Neuronal stem cell (in vitro differentiated cells): ENCODE measurements at regions not wholly inside any gene's neighbourhood (a gene's known extent, or its start where the extent isn't known, plus 50 kb on each side); places are given as distances from the start of the nearest gene placed in this dataset.

ENCODE experiments used
- DNase-seq: peaks from one replicate; pipeline ENCODE4 v3.0.0-alpha.2; 2013; ENCODE audit warnings: low spot score
- H2AFZ ChIP-seq: one replicate; pipeline ENCODE4 v1.6.1; 2013; ENCODE audit warnings: mild to moderate bottlenecking, low read length, inconsistent platforms
- H2AK5ac ChIP-seq: 2 replicates; pipeline ENCODE4 v1.6.1; 2013; ENCODE audit warnings: low read depth, mild to moderate bottlenecking, inconsistent platforms, low read length, moderate library complexity, mixed read lengths
- H2BK120ac ChIP-seq: 2 replicates; pipeline ENCODE4 v1.6.1; 2013; ENCODE audit warnings: low read depth, mild to moderate bottlenecking, inconsistent platforms, low read length, moderate library complexity, mixed read lengths
- H2BK12ac ChIP-seq: one replicate; pipeline ENCODE4 v1.6.1; 2013; ENCODE audit warnings: low read length, inconsistent platforms
- H2BK15ac ChIP-seq: 2 replicates; pipeline ENCODE4 v1.6.1; 2013; ENCODE audit warnings: mild to moderate bottlenecking, low read length, inconsistent platforms, mixed read lengths
- H2BK5ac ChIP-seq: one replicate; pipeline ENCODE4 v1.6.1; 2013; ENCODE audit warnings: inconsistent platforms, mild to moderate bottlenecking, low read length, moderate library complexity
- H3K14ac ChIP-seq: one replicate; pipeline ENCODE4 v1.6.1; 2013; ENCODE audit warnings: low read length, inconsistent platforms
- H3K18ac ChIP-seq: 2 replicates; pipeline ENCODE4 v1.6.1; 2013; ENCODE audit warnings: low read length, inconsistent platforms
- H3K23ac ChIP-seq: 2 replicates; pipeline ENCODE4 v1.6.1; 2013; ENCODE audit warnings: low read depth, mild to moderate bottlenecking, mixed read lengths, low read length, inconsistent platforms; ENCODE audit not compliant: poor library complexity
- H3K27ac ChIP-seq: replicated peaks from 3 replicates; pipeline ENCODE4 v1.5.1; 2013; ENCODE audit warnings: low read length, inconsistent platforms
- H3K27me3 ChIP-seq, 3 experiments: 2 replicates each; pipeline ENCODE4 v1.6.1; 2013; ENCODE audit warnings: low read length in 3 of 3, mild to moderate bottlenecking in 2 of 3, inconsistent platforms in 1 of 3, low read depth in 1 of 3, mixed read lengths in 1 of 3, moderate library complexity in 1 of 3; ENCODE audit not compliant: control insufficient read depth in 3 of 3, insufficient read depth in 3 of 3
- H3K36me3 ChIP-seq, 2 donors: replicated peaks in 1 of 2; 2 replicates each; pipeline ENCODE4 v1.6.1; 2013; ENCODE audit warnings: low read length in 2 of 2; ENCODE audit not compliant: control insufficient read depth in 2 of 2, insufficient read depth in 2 of 2
- H3K4ac ChIP-seq: 2 replicates; pipeline ENCODE4 v1.6.1; 2013; ENCODE audit warnings: inconsistent platforms, mild to moderate bottlenecking, low read length, moderate library complexity
- H3K4me1 ChIP-seq, 2 donors: 1 replicate in 1 of 2; 2 replicates in 1 of 2; pipeline ENCODE4 v1.6.1; 2013; ENCODE audit warnings: low read length in 2 of 2, low read depth in 1 of 2; ENCODE audit not compliant: control insufficient read depth in 2 of 2, insufficient read depth in 1 of 2
- H3K4me2 ChIP-seq: one replicate; pipeline ENCODE4 v1.6.1; 2013; ENCODE audit warnings: mild to moderate bottlenecking, low read length, inconsistent platforms; ENCODE audit not compliant: insufficient read depth, poor library complexity, severe bottlenecking
- H3K4me3 ChIP-seq, 2 donors: 2 replicates each; pipeline ENCODE4 v1.5.1; 2013; ENCODE audit warnings: low read length in 2 of 2, mild to moderate bottlenecking in 2 of 2, inconsistent platforms in 1 of 2, moderate library complexity in 1 of 2
- H3K79me1 ChIP-seq: one replicate; pipeline ENCODE4 v1.6.1; 2013; ENCODE audit warnings: low read depth, mild to moderate bottlenecking, inconsistent platforms, low read length, moderate library complexity
- H3K9ac ChIP-seq: one replicate; pipeline ENCODE4 v1.6.1; 2013; ENCODE audit warnings: mild to moderate bottlenecking, low read depth, low read length, inconsistent platforms; ENCODE audit not compliant: poor library complexity
- H3K9me3 ChIP-seq, 2 donors: replicated peaks in 1 of 2; 2 replicates each; pipeline versions ENCODE3 to v1.6.1; 2013; ENCODE audit warnings: low read length in 2 of 2, mild to moderate bottlenecking in 2 of 2, inconsistent platforms in 1 of 2, low read depth in 1 of 2, mixed read lengths in 1 of 2, moderate library complexity in 1 of 2; ENCODE audit not compliant: control insufficient read depth in 2 of 2, insufficient read depth in 1 of 2
- H4K8ac ChIP-seq: one replicate; pipeline ENCODE4 v1.6.1; 2013; ENCODE audit warnings: low read depth, mild to moderate bottlenecking, inconsistent platforms, low read length, moderate library complexity
- H4K91ac ChIP-seq: one replicate; pipeline ENCODE4 v1.6.1; 2013; ENCODE audit warnings: low read length, low read depth, mild to moderate bottlenecking, inconsistent platforms; ENCODE audit not compliant: poor library complexity
- WGBS, 2 donors: extraction: QIAGEN DNeasy Blood & Tissue Kit; methylation state at CpG; one replicate each; pipeline ENCODE4 v1.1.7; 2013; ENCODE audit warnings: missing lambda C conversion rate in 2 of 2, mixed read lengths in 1 of 2; ENCODE audit not compliant: insufficient read length in 2 of 2, insufficient replicate concordance in 1 of 2; ENCODE audit errors: extremely low coverage in 2 of 2; 5-methylcytosine and 5-hydroxymethylcytosine counted together

DNA sequence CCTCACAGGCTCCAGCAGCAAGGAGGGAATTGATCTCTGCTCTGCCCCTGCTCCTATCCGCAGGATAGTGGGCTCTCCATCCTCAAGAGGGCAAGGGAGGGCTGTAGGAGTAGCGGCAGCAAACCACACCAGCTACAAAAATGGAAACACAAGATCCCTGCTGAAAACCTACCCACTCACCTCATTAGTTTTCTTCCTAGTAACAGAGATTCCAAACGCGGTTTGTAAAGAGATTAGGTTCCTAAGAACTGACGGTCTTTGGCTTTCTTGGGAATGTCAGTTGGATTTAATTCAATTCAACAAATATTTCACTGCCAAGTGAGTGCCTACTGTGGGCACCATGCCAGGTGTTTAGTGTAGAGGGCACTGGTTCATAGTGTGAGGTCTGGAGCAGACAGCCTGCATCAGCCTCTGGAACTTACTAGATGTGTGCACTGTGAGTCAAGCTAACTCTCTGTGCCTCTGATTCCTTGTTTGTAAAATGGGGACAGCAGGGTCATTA is 84.7 kb downstream of the MRPL46 start:
- Histone ChIP-seq H3K4me1 (peaks cover 0 to 1% of the 10 kb centered on the region in 2 donors), H2BK5ac (no peak overlapping the region), H3K27me3 (peaks cover 0 to 8% (median 0%) of the 10 kb centered on the region in 3 experiments), H4K91ac (no peak overlapping the region), H3K4me3 (no peak overlapping the region), H4K8ac (no peak overlapping the region), H3K9me3 (no peaks in the 10 kb centered on the region), H3K27ac (no peak overlapping the region), H3K4ac (no peak overlapping the region), H2BK12ac (no peak overlapping the region), H3K79me1 (no peaks in the 10 kb centered on the region), H3K18ac (no peak overlapping the region), H2AFZ (no peak overlapping the region), H3K4me2 (no peak overlapping the region), H2BK120ac (no peak overlapping the region), H3K23ac (no peak overlapping the region), H3K9ac (no peak overlapping the region), H3K14ac (no peak overlapping the region), H2BK15ac (no peak overlapping the region), H2AK5ac (no peak overlapping the region), H3K36me3 (no peaks in the 10 kb centered on the region)
- no peak for DNase-seq
- WGBS, 2 donors: no CpG with 5 or more reads among the region's 5 CpGs

DNA sequence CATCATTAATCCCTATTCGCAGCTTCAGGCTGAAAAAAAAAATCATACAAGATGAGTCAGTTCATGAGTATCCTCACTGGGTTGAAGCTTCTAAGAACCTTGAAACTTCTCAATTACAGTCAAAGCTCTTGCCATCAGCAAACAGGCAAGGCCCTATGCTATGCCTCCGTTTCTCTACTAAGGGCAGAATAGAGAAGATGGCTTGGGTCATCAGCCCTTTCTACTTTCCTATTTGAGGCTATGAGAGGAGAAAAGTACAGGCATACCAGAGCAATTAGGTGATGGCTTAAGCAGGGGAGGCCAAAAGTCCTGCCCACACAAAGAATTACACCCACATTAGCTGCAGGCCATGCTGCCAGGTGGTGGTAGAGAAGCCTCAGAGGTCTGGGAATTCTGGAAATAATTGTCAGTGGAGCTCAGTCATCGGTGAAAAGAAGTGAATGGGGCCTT is 89.0 kb downstream of the MRPL46 start:
- H3K9me3 ChIP-seq: no peaks in the 10 kb centered on the region
- no peak overlapping the region for H4K8ac ChIP-seq
- no peak overlapping the region for H2BK120ac ChIP-seq
- no peaks in the 10 kb centered on the region for H3K36me3 ChIP-seq
- H2BK5ac ChIP-seq: no peak overlapping the region
- H3K4me3 ChIP-seq: no peak overlapping the region
- H3K79me1 ChIP-seq: no peaks in the 10 kb centered on the region
- H3K4ac ChIP-seq: no peak overlapping the region
- no peak overlapping the region for H3K23ac ChIP-seq
- H3K4me1 ChIP-seq: peaks cover 0 to 13% of the 10 kb centered on the region in 2 donors
- no peak overlapping the region for H2BK12ac ChIP-seq
- no peak overlapping the region for H3K9ac ChIP-seq
- H3K14ac ChIP-seq: no peak overlapping the region
- no peak overlapping the region for H2AFZ ChIP-seq
- H3K27ac ChIP-seq: no peak overlapping the region
- H3K4me2 ChIP-seq: no peak overlapping the region
- no peak overlapping the region for H2BK15ac ChIP-seq
- H3K18ac ChIP-seq: no peak overlapping the region
- no peak overlapping the region for H2AK5ac ChIP-seq
- no peak overlapping the region for H4K91ac ChIP-seq
- no CpG with 5 or more reads among the region's 3 CpGs for WGBS, 2 donors
- no peak for DNase-seq
- H3K27me3 ChIP-seq: peaks cover 0 to 13% (median 0%) of the 10 kb centered on the region in 3 experiments

DNA sequence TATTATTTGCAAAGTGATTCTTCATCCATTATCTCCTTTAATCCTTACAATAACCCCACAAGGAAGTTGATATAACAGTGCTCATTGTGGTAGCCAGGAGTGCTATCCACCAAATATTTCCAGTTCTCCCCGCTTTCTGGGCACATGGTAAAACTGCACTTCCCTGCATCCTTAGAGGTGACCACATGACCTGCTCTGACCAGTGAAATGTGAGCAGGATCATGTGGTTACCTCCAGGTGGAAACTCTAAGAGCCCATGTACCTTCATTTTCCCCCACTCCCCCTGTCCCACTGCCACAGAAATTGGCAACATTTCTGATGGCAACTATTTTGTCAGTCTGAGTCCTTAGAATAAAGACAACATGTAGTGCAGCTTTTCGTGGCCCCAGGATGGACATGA is 89.7 kb downstream of the MRPL46 start:
- H2BK5ac ChIP-seq: no peak overlapping the region
- no peak overlapping the region for H2AK5ac ChIP-seq
- no peaks in the 10 kb centered on the region for H3K9me3 ChIP-seq
- peaks cover 0 to 13% of the 10 kb centered on the region in 2 donors for H3K4me1 ChIP-seq
- no peak overlapping the region for H3K9ac ChIP-seq
- no peak for DNase-seq
- H2BK15ac ChIP-seq: no peak overlapping the region
- no peak overlapping the region for H2BK120ac ChIP-seq
- H3K23ac ChIP-seq: no peak overlapping the region
- no CpG with 5 or more reads among the region's 2 CpGs for WGBS, 2 donors
- no peaks in the 10 kb centered on the region for H3K36me3 ChIP-seq
- H2AFZ ChIP-seq: no peak overlapping the region
- H2BK12ac ChIP-seq: no peak overlapping the region
- no peak overlapping the region for H3K14ac ChIP-seq
- no peak overlapping the region for H4K91ac ChIP-seq
- H3K4ac ChIP-seq: no peak overlapping the region
- H4K8ac ChIP-seq: no peak overlapping the region
- no peak overlapping the region for H3K27ac ChIP-seq
- H3K18ac ChIP-seq: no peak overlapping the region
- H3K4me3 ChIP-seq: no peak overlapping the region
- H3K27me3 ChIP-seq: peaks cover 0 to 11% (median 0%) of the 10 kb centered on the region in 3 experiments
- H3K79me1 ChIP-seq: no peaks in the 10 kb centered on the region
- H3K4me2 ChIP-seq: no peak overlapping the region

DNA sequence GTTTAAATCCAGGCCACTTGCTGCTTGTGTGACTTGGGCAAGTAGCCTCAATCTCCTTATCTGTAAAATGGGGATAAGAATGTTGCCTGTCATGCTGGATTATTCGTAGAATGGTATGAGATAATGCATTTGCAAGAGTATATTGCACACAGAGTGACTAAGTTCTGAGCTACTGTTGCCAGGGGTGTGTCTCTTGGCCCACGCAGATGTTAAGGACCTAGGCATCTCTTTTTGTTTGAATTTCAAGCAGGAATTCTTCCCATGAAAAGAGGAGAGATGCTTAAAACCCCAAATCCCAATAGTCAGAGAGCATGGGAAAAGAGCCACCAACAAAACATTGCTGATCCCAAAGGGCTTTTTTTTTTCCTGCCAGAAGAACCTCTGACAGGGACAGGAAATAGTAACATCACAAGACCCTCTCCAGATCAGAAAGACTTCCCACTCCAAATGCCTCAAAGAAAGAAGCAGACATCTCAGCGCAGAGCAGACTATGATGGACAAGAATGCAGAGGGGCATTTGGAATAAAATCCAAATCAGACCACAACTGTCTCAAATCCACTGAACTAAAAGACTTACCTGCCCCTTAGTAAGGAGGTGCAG is 90.5 kb downstream of the MRPL46 start:
- peaks cover 0 to 10% (median 0%) of the 10 kb centered on the region in 3 experiments for H3K27me3 ChIP-seq

More for the DNA sequence above, 90.5 kb downstream of the MRPL46 start:
- Histone ChIP-seq H3K9me3 (no peaks in the 10 kb centered on the region), H2AK5ac (no peak overlapping the region), H3K4ac (no peak overlapping the region), H3K14ac (no peak overlapping the region), H3K9ac (no peak overlapping the region), H3K4me2 (no peak overlapping the region), H4K91ac (no peak overlapping the region), H2BK120ac (no peak overlapping the region), H3K23ac (no peak overlapping the region), H2BK15ac (no peak overlapping the region), H3K4me1 (peaks cover 0 to 13% of the 10 kb centered on the region in 2 donors), H3K79me1 (no peaks in the 10 kb centered on the region), H3K18ac (no peak overlapping the region), H4K8ac (no peak overlapping the region), H2BK12ac (no peak overlapping the region), H2AFZ (no peak overlapping the region), H3K4me3 (no peak overlapping the region), H2BK5ac (no peak overlapping the region), H3K27ac (no peak overlapping the region), H3K36me3 (no peaks in the 10 kb centered on the region)
- no CpG with 5 or more reads among the region's 3 CpGs for WGBS, 2 donors
- DNase-seq: no peak
